HFF-Myc (cell line): ENCODE measurements at regions not wholly inside any gene's neighbourhood (a gene's known extent, or its start where the extent isn't known, plus 50 kb on each side); places are given as distances from the start of the nearest gene placed in this dataset.

Experiments used
- DNase-seq: peaks from one replicate; pipeline ENCODE4 v3.0.0-alpha.2; 2011; ENCODE audit warnings: low read depth; ENCODE audit errors: extremely low read depth
- H3K4me3 ChIP-seq: replicated peaks from 2 replicates; pipeline ENCODE4 v1.5.1; 2011; ENCODE audit warnings: low read depth, mild to moderate bottlenecking, control low read depth, low read length
- TF ChIP-seq, protein P1 (sequence below): IDR thresholded peaks from 2 replicates; pipeline ENCODE4 v1.5.1; 2012; ENCODE audit warnings: mild to moderate bottlenecking, low read depth, low read length, control low read depth; ENCODE audit errors: missing control alignments

DNA sequence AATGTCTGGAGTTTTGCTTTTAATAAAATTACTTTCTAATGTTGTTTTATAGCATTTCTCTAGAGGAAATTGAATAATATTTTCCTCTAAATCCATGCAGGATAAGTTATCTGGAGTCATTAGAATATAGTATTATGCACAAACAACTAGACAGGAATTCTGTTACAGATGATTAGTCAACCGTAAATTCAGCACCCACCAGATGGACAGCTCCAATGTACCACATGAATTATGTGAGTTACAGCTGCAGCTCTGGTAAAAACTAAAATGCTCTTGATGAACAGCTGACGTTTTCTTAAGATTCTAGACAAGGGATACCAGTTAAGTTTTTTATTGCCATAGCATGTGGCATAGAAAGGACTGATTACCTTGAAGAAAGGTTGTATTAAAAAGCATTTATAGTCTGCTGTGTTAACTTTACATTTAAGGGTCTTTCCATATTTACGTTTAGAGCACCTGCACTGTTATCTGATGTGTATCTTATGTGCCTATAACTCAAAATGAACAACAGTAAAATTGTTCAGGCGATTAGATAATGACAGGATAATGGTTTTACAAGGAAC, 321.4 kb upstream of the LRFN5 start:
- H3K4me3 ChIP-seq = no peak overlapping the region
- peak; percentile 17 for DNase-seq
- TF ChIP-seq, protein P1, sequence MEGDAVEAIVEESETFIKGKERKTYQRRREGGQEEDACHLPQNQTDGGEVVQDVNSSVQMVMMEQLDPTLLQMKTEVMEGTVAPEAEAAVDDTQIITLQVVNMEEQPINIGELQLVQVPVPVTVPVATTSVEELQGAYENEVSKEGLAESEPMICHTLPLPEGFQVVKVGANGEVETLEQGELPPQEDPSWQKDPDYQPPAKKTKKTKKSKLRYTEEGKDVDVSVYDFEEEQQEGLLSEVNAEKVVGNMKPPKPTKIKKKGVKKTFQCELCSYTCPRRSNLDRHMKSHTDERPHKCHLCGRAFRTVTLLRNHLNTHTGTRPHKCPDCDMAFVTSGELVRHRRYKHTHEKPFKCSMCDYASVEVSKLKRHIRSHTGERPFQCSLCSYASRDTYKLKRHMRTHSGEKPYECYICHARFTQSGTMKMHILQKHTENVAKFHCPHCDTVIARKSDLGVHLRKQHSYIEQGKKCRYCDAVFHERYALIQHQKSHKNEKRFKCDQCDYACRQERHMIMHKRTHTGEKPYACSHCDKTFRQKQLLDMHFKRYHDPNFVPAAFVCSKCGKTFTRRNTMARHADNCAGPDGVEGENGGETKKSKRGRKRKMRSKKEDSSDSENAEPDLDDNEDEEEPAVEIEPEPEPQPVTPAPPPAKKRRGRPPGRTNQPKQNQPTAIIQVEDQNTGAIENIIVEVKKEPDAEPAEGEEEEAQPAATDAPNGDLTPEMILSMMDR = no peak

- H3K4me3 ChIP-seq = no peak overlapping the region
- TF ChIP-seq, protein P1 = no peak
- no peak for DNase-seq
Observed at GRCh38 chr14:41280745-41281144, 325.9 kb upstream of the LRFN5 start.

DNA sequence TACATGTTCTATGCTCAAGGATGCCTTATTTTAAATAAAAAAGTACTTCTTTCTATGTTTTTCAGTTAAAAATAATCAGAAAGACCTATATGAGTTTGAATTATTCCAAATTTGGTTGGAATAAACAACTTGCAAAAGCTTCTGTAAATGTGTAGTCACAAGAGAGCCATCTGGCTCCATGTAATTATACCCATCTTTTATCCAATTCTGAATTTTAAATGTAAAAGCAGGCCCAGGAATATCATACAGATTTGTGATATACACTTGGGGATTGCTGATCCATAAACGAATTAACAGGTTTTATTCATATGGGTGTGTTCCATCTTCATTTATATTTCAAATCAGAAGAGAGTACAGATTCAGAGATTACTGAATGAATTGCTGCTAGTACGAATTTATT, 329.2 kb upstream of the LRFN5 start:
- no peak for DNase-seq
- TF ChIP-seq, protein P1 = no peak

DNA sequence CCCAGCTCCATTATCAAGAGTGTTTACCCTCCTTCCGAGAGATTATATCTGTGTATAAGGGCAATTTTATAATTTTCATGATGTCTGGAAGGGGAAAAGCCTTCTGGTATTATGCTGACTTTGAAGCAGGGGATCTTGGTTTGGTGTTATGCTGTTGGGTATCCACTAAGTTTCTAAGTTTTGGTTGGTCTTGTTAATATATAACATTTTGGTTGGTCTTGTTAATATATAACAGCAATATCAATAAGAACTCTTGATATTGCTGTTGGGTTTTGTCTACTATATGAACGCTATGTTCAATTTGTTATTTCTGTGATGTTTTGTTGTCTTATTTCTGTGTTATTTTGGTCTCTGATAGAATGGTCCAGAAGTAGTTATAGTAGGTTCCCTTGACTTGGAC, 349.2 kb upstream of the LRFN5 start:
- no peak for DNase-seq
- TF ChIP-seq, protein P1 = no peak
- H3K4me3 ChIP-seq = no peak overlapping the region

More for the DNA sequence above, 329.2 kb upstream of the LRFN5 start:
- H3K4me3 ChIP-seq = no peak overlapping the region

GRCh38 chr14:41235466-41235865, 371.2 kb upstream of the LRFN5 start:
- H3K4me3 ChIP-seq = no peak overlapping the region
- no peak for DNase-seq
- TF ChIP-seq, protein P1 = no peak

DNA sequence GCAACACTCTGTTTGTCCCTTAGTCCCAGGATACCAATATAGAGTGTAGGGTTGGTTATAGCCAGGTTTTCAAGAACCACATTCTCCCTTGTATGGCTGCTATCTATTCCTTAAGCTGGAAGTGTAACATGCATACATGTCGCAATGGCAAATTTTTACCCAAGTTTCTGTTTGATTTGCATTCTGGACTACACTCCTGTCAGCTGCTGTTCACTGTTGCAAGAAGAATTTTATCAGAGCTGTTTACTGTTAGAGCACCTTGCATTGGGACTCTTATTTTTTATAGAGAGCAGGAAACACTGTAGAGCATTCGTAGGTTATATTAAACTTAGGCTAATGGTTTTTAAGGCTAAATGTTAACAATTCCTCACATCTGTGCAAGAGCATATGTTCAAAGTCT, 376.0 kb upstream of the LRFN5 start:
- no peak for DNase-seq
- no peak overlapping the region for H3K4me3 ChIP-seq
- TF ChIP-seq, protein P1 = no peak

- no peak overlapping the region for H3K4me3 ChIP-seq
- DNase-seq = no peak
- TF ChIP-seq, protein P1 = no peak
Observed at GRCh38 chr14:41229824-41230223, 376.9 kb upstream of the LRFN5 start.
